ENCODE measurements at regions not wholly inside any gene's neighbourhood (a gene's known extent, or its start where the extent isn't known, plus 50 kb on each side); places are given as distances from the start of the nearest gene placed in this dataset.

- TF ChIP-seq CTCF (conservative IDR thresholded peaks at IDR 0.05; ENCODE audit: low read depth, low read length) (no peak), EZH2 (IDR thresholded peaks at IDR 0.05; ENCODE audit: borderline replicate concordance, low read depth, low read length, poor library complexity, severe bottlenecking) (no peak)
- intact Hi-C loops (cut with micrococcal nuclease; ENCODE audit: unreplicated experiment): no loop called here
- POLR2A ChIA-PET (ENCODE audit: low non-redundant PET): no interaction called here
Measured at GRCh38 chr21:38170283-38170682, 86.5 kb upstream of the KCNJ15 start.

GRCh38 chr21:38170704-38171682, 85.8 kb upstream of the KCNJ15 start:
- no TSS peak for BruUV-seq (replicated peaks)
- no peak overlapping the region for H3K27ac ChIP-seq (ENCODE audit: low read depth, low read length, poor library complexity, severe bottlenecking)
- no peak for DNase-seq (ENCODE audit: low spot score)
- no peak overlapping the region for H3K4me3 ChIP-seq (ENCODE audit: low read depth, low read length, poor library complexity, severe bottlenecking)
- no peak for TF ChIP-seq EZH2 (IDR thresholded peaks at IDR 0.05; ENCODE audit: borderline replicate concordance, low read depth, low read length, poor library complexity, severe bottlenecking)
- TF ChIP-seq CTCF (conservative IDR thresholded peaks at IDR 0.05; ENCODE audit: low read depth, low read length): no peak; the same call in 1 of the 2 replicates
- H3K9me3 ChIP-seq (ENCODE audit: low read depth, low read length, poor library complexity, severe bottlenecking): no peaks in the 10 kb centered on the region
- CTCF ChIA-PET: interaction anchor here (0.6 to 0.8 kb wide), 2 partner anchors 182 to 968 kb away, joined by 3 to 4 read pairs; no protein-coding TSS in a partner anchor
- intact Hi-C loops (cut with micrococcal nuclease; ENCODE audit: unreplicated experiment): no loop called here
- peaks cover 13% of the 10 kb centered on the region for H3K27me3 ChIP-seq (replicated peaks; ENCODE audit: insufficient read depth, low read depth, low read length, poor library complexity)
- POLR2A ChIA-PET (ENCODE audit: low non-redundant PET): no interaction called here
- H3K36me3 ChIP-seq (ENCODE audit: insufficient read depth, low read length, poor library complexity, severe bottlenecking): no peaks in the 10 kb centered on the region
- H3K4me1 ChIP-seq (ENCODE audit: insufficient read depth, low read length, poor library complexity, severe bottlenecking): no peaks in the 10 kb centered on the region

More at GRCh38 chr21:38170283-38170682, 86.5 kb upstream of the KCNJ15 start:
- no TSS peak for BruUV-seq (replicated peaks)
- peaks cover 20% of the 10 kb centered on the region for H3K27me3 ChIP-seq (replicated peaks; ENCODE audit: insufficient read depth, low read depth, low read length, poor library complexity)
- no peaks in the 10 kb centered on the region for H3K4me1 ChIP-seq (ENCODE audit: insufficient read depth, low read length, poor library complexity, severe bottlenecking)
- CTCF ChIA-PET: interaction anchor here (0.6 to 0.8 kb wide), 2 partner anchors 182 to 968 kb away, joined by 3 to 4 read pairs; no protein-coding TSS in a partner anchor
- no peaks in the 10 kb centered on the region for H3K36me3 ChIP-seq (ENCODE audit: insufficient read depth, low read length, poor library complexity, severe bottlenecking)
- no peak for DNase-seq (ENCODE audit: low spot score)
- H3K27ac ChIP-seq (ENCODE audit: low read depth, low read length, poor library complexity, severe bottlenecking): no peak overlapping the region
- no peak overlapping the region for H3K4me3 ChIP-seq (ENCODE audit: low read depth, low read length, poor library complexity, severe bottlenecking)
- no peaks in the 10 kb centered on the region for H3K9me3 ChIP-seq (ENCODE audit: low read depth, low read length, poor library complexity, severe bottlenecking)

GRCh38 chr21:38171723-38172344, 85.0 kb upstream of the KCNJ15 start:
- Histone ChIP-seq H3K4me1 (ENCODE audit: insufficient read depth, low read length, poor library complexity, severe bottlenecking) (no peaks in the 10 kb centered on the region), H3K9me3 (ENCODE audit: low read depth, low read length, poor library complexity, severe bottlenecking) (no peaks in the 10 kb centered on the region), H3K27ac (ENCODE audit: low read depth, low read length, poor library complexity, severe bottlenecking) (no peak overlapping the region), H3K36me3 (ENCODE audit: insufficient read depth, low read length, poor library complexity, severe bottlenecking) (no peaks in the 10 kb centered on the region), H3K4me3 (ENCODE audit: low read depth, low read length, poor library complexity, severe bottlenecking) (no peak overlapping the region), H3K27me3 (replicated peaks; ENCODE audit: insufficient read depth, low read depth, low read length, poor library complexity) (peaks cover 7% of the 10 kb centered on the region)
- ChIA-PET CTCF (no interaction called here), POLR2A (ENCODE audit: low non-redundant PET) (no interaction called here)
- TF ChIP-seq EZH2 (IDR thresholded peaks at IDR 0.05; ENCODE audit: borderline replicate concordance, low read depth, low read length, poor library complexity, severe bottlenecking) (no peak), CTCF (conservative IDR thresholded peaks at IDR 0.05; ENCODE audit: low read depth, low read length) (no peak)
- intact Hi-C loops (cut with micrococcal nuclease; ENCODE audit: unreplicated experiment): no loop called here
- BruUV-seq (replicated peaks): no TSS peak
- no peak for DNase-seq (ENCODE audit: low spot score)

Measured in A673 (cell line).